HG03196 (cell line): ENCODE measurements at regions not wholly inside any gene's neighbourhood (a gene's known extent, or its start where the extent isn't known, plus 50 kb on each side); places are given as distances from the start of the nearest gene placed in this dataset.
"Not testable (repeated sequence)": the region's sequence is repeated elsewhere in the genome, so short reads cannot be mapped to it uniquely, and the experiment has no call there.

Experiments
- ATAC-seq: cut with Tn5 transposase; IDR thresholded peaks from one replicate; pipeline ENCODE4 v1.9.1; 2021; ENCODE audit not compliant: unreplicated experiment

DNA sequence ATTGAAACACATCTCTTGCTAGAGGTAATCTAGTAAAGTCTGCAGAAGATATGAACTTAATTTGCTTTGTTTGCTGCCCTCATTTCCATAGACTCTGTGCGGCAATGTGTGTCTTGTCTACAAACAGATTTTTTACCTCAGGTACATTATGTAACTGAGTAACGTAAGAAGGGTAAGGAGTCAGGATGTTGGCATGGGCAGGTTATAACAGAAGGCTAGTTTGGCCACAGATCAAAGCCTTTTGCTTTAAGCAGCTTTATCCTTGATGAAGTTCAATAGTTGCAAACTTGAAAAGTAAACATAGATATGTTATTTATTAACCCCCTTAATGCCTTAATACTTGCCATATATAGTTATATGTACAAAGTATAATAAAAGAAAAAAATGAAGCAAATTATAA, 391.6 kb upstream of the FKBP1C start:
- no peak for ATAC-seq

- no peak for ATAC-seq
Observed at GRCh38 chr6:62808565-62809293, 402.5 kb upstream of the FKBP1C start.

GRCh38 chr6:62805431-62805830, 405.8 kb upstream of the FKBP1C start:
- no peak for ATAC-seq

DNA sequence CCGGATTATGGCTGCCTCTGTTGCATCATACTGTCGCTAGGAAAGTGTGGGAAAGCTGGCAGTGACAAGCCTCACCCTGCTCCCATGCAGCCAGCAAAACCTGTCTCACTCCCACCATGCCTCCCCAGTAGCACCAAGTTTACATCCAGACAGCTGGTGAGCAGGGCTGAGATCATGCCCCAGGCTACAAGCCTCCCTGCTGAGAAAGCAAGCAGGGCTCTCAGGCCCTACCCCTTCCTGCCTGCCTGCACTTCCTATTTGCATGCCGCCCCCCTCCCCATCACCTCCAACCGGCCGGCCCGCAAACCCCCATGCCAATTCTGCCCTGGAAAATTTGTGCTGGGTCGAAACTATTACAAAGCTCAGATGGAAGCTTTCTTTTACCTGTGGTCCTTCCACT, 408.2 kb upstream of the FKBP1C start:
- ATAC-seq, result no peak

DNA sequence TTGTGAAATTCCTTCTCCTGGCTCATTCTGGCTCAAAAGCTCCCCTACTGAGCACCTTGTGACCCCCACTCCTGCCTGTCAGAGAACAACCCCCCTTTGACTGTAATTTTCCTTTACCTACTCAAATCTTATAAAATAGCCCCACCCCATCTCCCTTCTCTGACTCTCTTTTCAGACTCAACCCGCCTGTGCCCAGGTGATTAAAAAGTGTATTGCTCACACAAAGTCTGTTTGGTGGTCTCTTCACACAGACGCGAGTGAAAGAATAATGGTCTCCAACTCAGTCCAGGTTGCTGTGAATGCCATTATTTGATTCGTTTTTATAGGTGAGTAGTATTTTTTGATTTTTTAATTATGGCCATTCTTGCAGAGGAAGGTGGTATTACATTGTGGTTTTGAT, 414.1 kb upstream of the FKBP1C start:
- no peak for ATAC-seq

DNA sequence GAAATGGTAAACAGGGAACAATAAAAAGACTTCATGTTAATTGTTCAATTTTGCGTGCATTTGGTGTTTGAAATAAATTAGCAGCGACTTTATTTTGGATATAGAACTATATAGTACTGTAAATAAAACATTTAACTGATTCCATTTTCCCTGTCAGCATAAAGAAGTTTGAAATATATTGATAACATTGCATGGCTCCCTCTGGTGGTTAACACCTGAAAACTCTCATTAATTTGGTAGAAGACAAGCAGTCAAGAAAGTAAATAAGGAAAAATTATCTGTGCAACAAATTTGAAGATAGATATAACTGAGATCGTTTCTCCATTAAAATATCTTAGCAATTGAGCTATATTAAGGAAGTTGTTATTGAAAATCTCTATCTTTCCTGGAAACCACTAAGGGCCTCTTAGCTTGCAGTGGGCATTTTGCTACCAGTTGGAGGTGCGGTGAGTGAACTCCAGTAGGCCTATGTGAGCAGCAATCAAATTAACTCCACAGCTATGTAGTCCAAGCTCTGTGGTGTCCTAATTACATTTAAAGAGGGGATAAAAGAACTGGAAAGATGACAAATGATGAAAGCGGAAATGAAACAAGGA, 435.7 kb upstream of the FKBP1C start:
- ATAC-seq, result no peak

- ATAC-seq, result not testable (repeated sequence)
Observed at GRCh38 chr6:62766174-62766573, 445.1 kb upstream of the FKBP1C start.

GRCh38 chr6:62764841-62765240, 446.4 kb upstream of the FKBP1C start:
- ATAC-seq, result no peak

DNA sequence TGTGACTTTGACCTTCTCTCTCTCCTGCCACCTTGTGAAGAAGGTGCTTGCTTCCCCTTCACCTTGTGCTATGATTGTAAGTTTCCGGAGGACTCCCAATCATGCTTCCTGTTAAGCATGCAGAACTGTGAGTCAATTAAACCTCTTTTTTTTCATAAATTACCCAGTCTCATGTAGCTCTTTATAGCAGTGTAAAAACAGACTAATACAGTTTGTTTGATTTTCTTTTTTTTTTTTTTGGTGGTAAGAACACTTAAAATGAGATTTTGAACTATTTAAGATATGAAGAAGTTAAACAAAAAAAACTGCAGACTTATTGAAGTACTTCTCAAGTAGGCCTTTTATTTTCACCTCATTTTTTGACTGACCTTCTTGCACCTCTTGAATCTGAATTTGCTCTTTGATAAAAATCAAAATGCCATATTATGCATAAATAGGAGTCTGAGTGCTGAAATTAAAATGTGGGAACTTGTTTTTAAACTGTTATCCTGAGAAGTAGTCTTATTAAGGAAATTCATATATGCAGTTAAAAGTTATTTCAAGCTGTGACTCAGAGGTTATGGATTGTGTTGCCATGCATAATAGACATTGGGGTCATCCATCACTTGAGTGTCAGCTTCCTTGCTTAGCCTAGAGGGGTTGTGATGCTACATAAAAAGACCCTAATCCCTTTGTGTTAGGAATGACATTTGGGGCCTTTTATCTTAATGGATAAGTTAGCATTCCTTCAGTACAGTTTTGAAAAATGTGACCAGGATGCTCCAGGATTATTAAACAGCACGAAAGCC, 447.9 kb upstream of the FKBP1C start:
- no peak for ATAC-seq

DNA sequence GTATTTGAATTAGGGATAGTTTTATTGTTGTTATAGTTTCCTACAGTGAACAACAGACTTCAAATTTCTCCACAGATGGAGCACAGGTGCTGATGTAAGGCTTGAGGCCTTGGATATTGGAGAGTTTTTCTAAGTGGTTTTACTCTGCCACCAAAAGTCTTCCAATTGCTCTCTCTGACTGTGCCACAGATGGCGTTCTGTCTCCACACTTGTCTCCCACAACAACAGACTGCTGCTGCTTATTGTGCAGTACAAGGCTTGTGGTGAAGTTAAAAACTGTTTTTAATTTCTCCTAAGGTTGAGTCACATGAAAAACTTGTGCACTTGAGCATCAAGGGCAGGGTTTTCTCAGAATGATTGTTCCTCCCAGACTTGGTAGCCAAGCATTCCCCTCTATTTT, 460.9 kb upstream of the KHDRBS2 start:
- no peak for ATAC-seq

DNA sequence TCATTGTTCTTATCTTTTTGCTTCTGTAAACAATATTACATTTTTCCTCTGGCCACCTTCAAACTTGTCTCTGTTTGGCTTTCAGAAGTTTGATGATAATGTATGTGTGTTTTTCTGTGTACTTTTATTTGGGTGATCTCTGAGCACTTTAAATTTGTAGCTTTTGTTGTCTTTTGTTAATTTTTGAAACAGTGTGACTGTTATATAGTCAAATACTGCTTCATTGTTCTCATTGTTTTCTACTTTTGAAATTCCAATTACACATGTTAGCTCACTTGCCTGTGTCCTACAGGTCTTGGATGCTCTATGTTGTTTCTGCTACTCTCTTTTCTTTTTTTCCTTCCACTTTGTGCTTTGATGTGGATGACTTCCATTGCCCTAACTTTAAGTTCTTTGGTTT, 460.1 kb upstream of the KHDRBS2 start:
- no peak for ATAC-seq

DNA sequence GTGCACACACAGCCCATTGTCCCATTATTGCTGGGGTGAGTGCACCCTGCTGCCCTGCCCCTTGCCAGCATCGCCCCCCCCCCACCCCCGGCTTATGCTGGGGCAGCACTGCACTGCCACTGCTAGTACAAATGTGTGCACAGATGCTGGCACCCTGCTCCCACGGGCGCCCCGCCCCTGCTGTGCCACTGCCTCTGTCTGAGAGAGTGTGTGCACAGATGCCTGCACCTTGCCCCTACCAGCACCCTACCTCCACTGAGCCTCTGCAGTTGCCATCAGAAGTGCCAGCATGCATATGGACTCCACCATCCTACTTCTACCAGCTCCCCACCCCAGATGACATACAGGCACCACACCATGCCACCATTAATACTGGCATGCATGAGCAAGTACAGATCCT, 454.6 kb upstream of the KHDRBS2 start:
- ATAC-seq, result no peak

GRCh38 chr6:62740171-62740570, 454.1 kb upstream of the KHDRBS2 start:
- ATAC-seq, result no peak

DNA sequence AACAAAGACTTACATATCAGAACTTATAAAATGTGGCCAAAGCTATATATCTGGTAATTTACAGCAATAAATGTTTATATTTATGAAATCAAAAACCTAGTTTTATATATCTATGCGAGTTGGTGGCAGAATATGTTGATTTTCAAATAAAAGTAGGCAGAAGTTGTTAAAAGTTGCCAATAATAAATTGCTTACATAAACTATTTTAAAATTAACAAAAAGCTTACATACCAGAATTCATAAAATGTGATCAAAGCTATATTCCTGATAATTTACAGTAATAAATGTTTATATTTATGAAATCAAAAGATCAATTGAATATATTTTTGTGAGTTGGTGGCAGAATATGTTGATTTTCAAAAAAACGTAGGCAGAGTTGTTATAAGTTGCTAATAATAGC, 451.8 kb upstream of the KHDRBS2 start:
- no peak for ATAC-seq

GRCh38 chr6:62721408-62721807, 435.4 kb upstream of the KHDRBS2 start:
- ATAC-seq, result no peak

GRCh38 chr6:62716719-62717118, 430.7 kb upstream of the KHDRBS2 start:
- no peak for ATAC-seq

GRCh38 chr6:62714112-62714511, 428.1 kb upstream of the KHDRBS2 start:
- no peak for ATAC-seq

DNA sequence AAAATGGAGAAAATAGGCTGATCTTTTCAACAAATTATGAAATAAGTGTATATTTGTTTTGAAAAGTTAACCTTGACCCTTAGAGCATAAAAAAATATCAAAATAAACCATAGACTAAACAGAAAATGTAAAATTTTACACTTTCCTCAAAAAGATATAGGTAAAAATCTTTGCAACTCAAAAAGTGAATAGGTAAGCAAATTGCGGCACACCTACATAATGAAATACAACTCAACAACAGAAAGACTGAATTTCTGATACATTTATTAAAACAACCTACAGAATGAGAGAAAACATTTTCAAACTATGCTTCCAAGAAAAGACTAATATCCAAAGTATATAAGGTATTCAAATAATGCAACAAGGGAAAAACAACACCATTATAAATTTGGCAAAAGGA, 425.7 kb upstream of the KHDRBS2 start:
- no peak for ATAC-seq

DNA sequence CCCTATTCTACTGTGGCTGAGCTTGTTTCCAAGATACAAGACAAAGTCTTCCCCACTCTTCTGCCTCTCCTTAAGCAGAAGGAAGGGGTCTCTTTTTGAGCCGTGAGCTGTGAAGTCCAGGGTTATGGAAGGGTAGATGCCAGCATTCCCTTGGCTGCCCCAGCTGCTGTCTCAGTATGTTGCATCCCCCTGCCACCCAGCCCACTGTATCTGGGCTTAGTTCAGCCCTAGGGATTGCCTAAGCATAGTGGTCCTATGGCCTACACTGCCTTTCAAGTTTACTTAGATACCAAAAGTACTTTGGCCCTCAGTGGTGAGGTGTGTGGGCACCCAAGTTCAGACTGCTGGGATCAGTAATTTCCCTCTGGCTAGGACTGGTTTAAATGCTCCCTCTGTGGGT, 421.9 kb upstream of the KHDRBS2 start:
- no peak for ATAC-seq

- no peak for ATAC-seq
Observed at GRCh38 chr6:62707156-62707555, 421.1 kb upstream of the KHDRBS2 start.

GRCh38 chr6:62683063-62683462, 397.0 kb upstream of the KHDRBS2 start:
- ATAC-seq, result no peak

DNA sequence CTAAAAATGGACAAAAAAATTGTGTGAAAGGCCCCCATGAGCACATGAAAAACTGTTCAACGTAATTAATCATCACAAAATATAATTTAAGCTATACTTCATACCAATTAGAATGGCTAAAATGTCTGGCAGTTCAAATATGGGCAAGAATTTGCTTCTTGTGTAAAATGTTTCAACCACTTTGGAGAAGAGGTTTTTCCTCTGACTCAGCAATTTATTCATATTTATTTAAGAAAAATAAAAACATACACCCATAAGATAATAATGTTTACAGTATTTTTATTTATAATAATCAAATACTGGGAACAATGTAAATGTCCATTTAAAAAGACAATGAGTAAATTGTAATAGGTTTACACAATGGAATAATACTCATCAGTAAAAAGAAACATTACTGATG, 395.1 kb upstream of the KHDRBS2 start:
- no peak for ATAC-seq
